ENCODE measurements at regions not wholly inside any gene's neighbourhood (a gene's known extent, or its start where the extent isn't known, plus 50 kb on each side); places are given as distances from the start of the nearest gene placed in this dataset.
"Not testable (repeated sequence)": the region's sequence is repeated elsewhere in the genome, so short reads cannot be mapped to it uniquely, and the experiment has no call there.

GRCh38 chr4:116980436-116980835 lies 104.9 kb downstream of the TRAM1L1 start:
- not testable (repeated sequence) for H3K36me3 ChIP-seq (replicated peaks in 1 of 2; ENCODE audit: control insufficient read depth in 2 of 2, insufficient read depth in 2 of 2, low read length in 2 of 2); DNase-seq (ENCODE audit: low spot score); H2BK5ac ChIP-seq (ENCODE audit: low read length); H3K18ac ChIP-seq (ENCODE audit: low read length); H4K91ac ChIP-seq (ENCODE audit: low read depth, low read length, poor library complexity); H4K8ac ChIP-seq (ENCODE audit: low read depth, low read length); H3K4me2 ChIP-seq (ENCODE audit: insufficient read depth, low read length, poor library complexity, severe bottlenecking); H3K79me1 ChIP-seq (ENCODE audit: low read depth, low read length); H3K9ac ChIP-seq (ENCODE audit: low read depth, low read length, poor library complexity); H2BK15ac ChIP-seq (ENCODE audit: low read length); H3K9me3 ChIP-seq (replicated peaks in 1 of 2; ENCODE audit: control insufficient read depth in 2 of 2, insufficient read depth in 1 of 2, low read depth in 1 of 2, low read length in 2 of 2); H3K27ac ChIP-seq (replicated peaks; ENCODE audit: low read length); H3K23ac ChIP-seq (ENCODE audit: low read depth, low read length, poor library complexity); H2BK12ac ChIP-seq (ENCODE audit: low read length); H3K4me3 ChIP-seq (ENCODE audit: low read length in 2 of 2); H3K4ac ChIP-seq (ENCODE audit: low read length); H3K27me3 ChIP-seq (ENCODE audit: control insufficient read depth in 3 of 3, insufficient read depth in 3 of 3, low read depth in 1 of 3, low read length in 3 of 3); H2AK5ac ChIP-seq (ENCODE audit: low read depth, low read length); H3K14ac ChIP-seq (ENCODE audit: low read length); H2BK120ac ChIP-seq (ENCODE audit: low read depth, low read length)
- WGBS, 2 donors (ENCODE audit: extremely low coverage in 2 of 2, insufficient read length in 2 of 2, insufficient replicate concordance in 1 of 2): no CpG with 5 or more reads among the region's 12 CpGs
- Histone ChIP-seq H2AFZ (ENCODE audit: low read length) (peak overlapping the region; percentile 82), H3K4me1 (ENCODE audit: control insufficient read depth in 2 of 2, insufficient read depth in 1 of 2, low read depth in 1 of 2, low read length in 2 of 2) (peaks cover 0 to 10% of the 10 kb centered on the region in 2 donors)

GRCh38 chr4:116959045-116959444 lies 126.3 kb downstream of the TRAM1L1 start:
- Histone ChIP-seq H3K79me1 (ENCODE audit: low read depth, low read length) (no peaks in the 10 kb centered on the region), H3K4ac (ENCODE audit: low read length) (no peak overlapping the region), H2BK12ac (ENCODE audit: low read length) (no peak overlapping the region), H2AFZ (ENCODE audit: low read length) (no peak overlapping the region), H3K9me3 (replicated peaks in 1 of 2; ENCODE audit: control insufficient read depth in 2 of 2, insufficient read depth in 1 of 2, low read depth in 1 of 2, low read length in 2 of 2) (no peaks in the 10 kb centered on the region), H2BK15ac (ENCODE audit: low read length) (no peak overlapping the region), H3K18ac (ENCODE audit: low read length) (no peak overlapping the region), H3K27me3 (ENCODE audit: control insufficient read depth in 3 of 3, insufficient read depth in 3 of 3, low read depth in 1 of 3, low read length in 3 of 3) (no peaks in the 10 kb centered on the region), H4K91ac (ENCODE audit: low read depth, low read length, poor library complexity) (no peak overlapping the region), H3K14ac (ENCODE audit: low read length) (no peak overlapping the region), H3K4me1 (ENCODE audit: control insufficient read depth in 2 of 2, insufficient read depth in 1 of 2, low read depth in 1 of 2, low read length in 2 of 2) (no peaks in the 10 kb centered on the region), H3K9ac (ENCODE audit: low read depth, low read length, poor library complexity) (no peak overlapping the region), H3K36me3 (replicated peaks in 1 of 2; ENCODE audit: control insufficient read depth in 2 of 2, insufficient read depth in 2 of 2, low read length in 2 of 2) (no peaks in the 10 kb centered on the region), H3K4me2 (ENCODE audit: insufficient read depth, low read length, poor library complexity, severe bottlenecking) (no peak overlapping the region), H4K8ac (ENCODE audit: low read depth, low read length) (no peak overlapping the region), H3K4me3 (ENCODE audit: low read length in 2 of 2) (no peak overlapping the region), H2BK5ac (ENCODE audit: low read length) (no peak overlapping the region), H2AK5ac (ENCODE audit: low read depth, low read length) (no peak overlapping the region), H2BK120ac (ENCODE audit: low read depth, low read length) (no peak overlapping the region), H3K23ac (ENCODE audit: low read depth, low read length, poor library complexity) (no peak overlapping the region), H3K27ac (replicated peaks; ENCODE audit: low read length) (no peak overlapping the region)
- DNase-seq (ENCODE audit: low spot score): no peak

GRCh38 chr4:116953947-116954346 lies 131.4 kb downstream of the TRAM1L1 start:
- no peak for DNase-seq (ENCODE audit: low spot score)
- H2BK5ac ChIP-seq (ENCODE audit: low read length): no peak overlapping the region
- no peak overlapping the region for H3K14ac ChIP-seq (ENCODE audit: low read length)
- no peak overlapping the region for H2BK120ac ChIP-seq (ENCODE audit: low read depth, low read length)
- no peak overlapping the region for H3K18ac ChIP-seq (ENCODE audit: low read length)
- no peak overlapping the region for H3K9ac ChIP-seq (ENCODE audit: low read depth, low read length, poor library complexity)
- no CpG with 5 or more reads among the region's 3 CpGs for WGBS, 2 donors (ENCODE audit: extremely low coverage in 2 of 2, insufficient read length in 2 of 2, insufficient replicate concordance in 1 of 2)
- no peak overlapping the region for H2AK5ac ChIP-seq (ENCODE audit: low read depth, low read length)
- H3K4me2 ChIP-seq (ENCODE audit: insufficient read depth, low read length, poor library complexity, severe bottlenecking): no peak overlapping the region
- H4K8ac ChIP-seq (ENCODE audit: low read depth, low read length): no peak overlapping the region
- no peaks in the 10 kb centered on the region for H3K27me3 ChIP-seq (ENCODE audit: control insufficient read depth in 3 of 3, insufficient read depth in 3 of 3, low read depth in 1 of 3, low read length in 3 of 3)
- H3K9me3 ChIP-seq (replicated peaks in 1 of 2; ENCODE audit: control insufficient read depth in 2 of 2, insufficient read depth in 1 of 2, low read depth in 1 of 2, low read length in 2 of 2): no peaks in the 10 kb centered on the region
- H2AFZ ChIP-seq (ENCODE audit: low read length): peak overlapping the region; percentile 23
- H3K79me1 ChIP-seq (ENCODE audit: low read depth, low read length): no peaks in the 10 kb centered on the region
- H3K23ac ChIP-seq (ENCODE audit: low read depth, low read length, poor library complexity): no peak overlapping the region
- no peak overlapping the region for H4K91ac ChIP-seq (ENCODE audit: low read depth, low read length, poor library complexity)
- H2BK12ac ChIP-seq (ENCODE audit: low read length): no peak overlapping the region
- no peak overlapping the region for H3K4ac ChIP-seq (ENCODE audit: low read length)
- no peak overlapping the region for H3K27ac ChIP-seq (replicated peaks; ENCODE audit: low read length)
- no peak overlapping the region for H3K4me3 ChIP-seq (ENCODE audit: low read length in 2 of 2)
- H3K4me1 ChIP-seq (ENCODE audit: control insufficient read depth in 2 of 2, insufficient read depth in 1 of 2, low read depth in 1 of 2, low read length in 2 of 2): no peaks in the 10 kb centered on the region
- H2BK15ac ChIP-seq (ENCODE audit: low read length): no peak overlapping the region
- H3K36me3 ChIP-seq (replicated peaks in 1 of 2; ENCODE audit: control insufficient read depth in 2 of 2, insufficient read depth in 2 of 2, low read length in 2 of 2): no peaks in the 10 kb centered on the region

GRCh38 chr4:116952530-116953136 lies 132.7 kb downstream of the TRAM1L1 start:
- H3K79me1 ChIP-seq (ENCODE audit: low read depth, low read length): no peaks in the 10 kb centered on the region
- no peak overlapping the region for H2AK5ac ChIP-seq (ENCODE audit: low read depth, low read length)
- no peak overlapping the region for H3K4ac ChIP-seq (ENCODE audit: low read length)
- H2BK120ac ChIP-seq (ENCODE audit: low read depth, low read length): no peak overlapping the region
- WGBS, 2 donors (ENCODE audit: extremely low coverage in 2 of 2, insufficient read length in 2 of 2, insufficient replicate concordance in 1 of 2): 94 to 100% methylated on average over 1 to 2 of the region's 5 CpGs
- no peak overlapping the region for H3K14ac ChIP-seq (ENCODE audit: low read length)
- H3K27ac ChIP-seq (replicated peaks; ENCODE audit: low read length): no peak overlapping the region
- DNase-seq (ENCODE audit: low spot score): no peak
- H4K8ac ChIP-seq (ENCODE audit: low read depth, low read length): no peak overlapping the region
- H3K23ac ChIP-seq (ENCODE audit: low read depth, low read length, poor library complexity): no peak overlapping the region
- H3K36me3 ChIP-seq (replicated peaks in 1 of 2; ENCODE audit: control insufficient read depth in 2 of 2, insufficient read depth in 2 of 2, low read length in 2 of 2): no peaks in the 10 kb centered on the region
- no peak overlapping the region for H4K91ac ChIP-seq (ENCODE audit: low read depth, low read length, poor library complexity)
- H3K4me2 ChIP-seq (ENCODE audit: insufficient read depth, low read length, poor library complexity, severe bottlenecking): no peak overlapping the region
- no peaks in the 10 kb centered on the region for H3K27me3 ChIP-seq (ENCODE audit: control insufficient read depth in 3 of 3, insufficient read depth in 3 of 3, low read depth in 1 of 3, low read length in 3 of 3)
- no peak overlapping the region for H2BK15ac ChIP-seq (ENCODE audit: low read length)
- no peaks in the 10 kb centered on the region for H3K9me3 ChIP-seq (replicated peaks in 1 of 2; ENCODE audit: control insufficient read depth in 2 of 2, insufficient read depth in 1 of 2, low read depth in 1 of 2, low read length in 2 of 2)
- H3K9ac ChIP-seq (ENCODE audit: low read depth, low read length, poor library complexity): no peak overlapping the region
- no peak overlapping the region for H3K4me3 ChIP-seq (ENCODE audit: low read length in 2 of 2)
- no peak overlapping the region for H2AFZ ChIP-seq (ENCODE audit: low read length)
- H3K18ac ChIP-seq (ENCODE audit: low read length): no peak overlapping the region
- H3K4me1 ChIP-seq (ENCODE audit: control insufficient read depth in 2 of 2, insufficient read depth in 1 of 2, low read depth in 1 of 2, low read length in 2 of 2): no peaks in the 10 kb centered on the region
- H2BK5ac ChIP-seq (ENCODE audit: low read length): no peak overlapping the region
- no peak overlapping the region for H2BK12ac ChIP-seq (ENCODE audit: low read length)

Data from neuronal stem cell (in vitro differentiated cells).